Body of pancreas (tissue), 4 donors: ENCODE measurements at regions not wholly inside any gene's neighbourhood (a gene's known extent, or its start where the extent isn't known, plus 50 kb on each side); places are given as distances from the start of the nearest gene placed in this dataset.

Experiments used
- CTCF ChIP-seq, 7 experiments: fragments of 450-650 bp in 4 of 7; fragments of 200-600 bp in 3 of 7; sonication (generic) in 3 of 7; IDR thresholded peaks; one replicate each; pipeline ENCODE4 v1.5.1; 2016 to 2019; ENCODE audit warnings: antibody characterized with exemption in 7 of 7
- POLR2A ChIP-seq, 3 donors: fragments of 450-650 bp; IDR thresholded peaks; one replicate each; pipeline ENCODE4 v1.6.1; 2016; ENCODE audit warnings: antibody characterized with exemption in 3 of 3, mild to moderate bottlenecking in 2 of 3

GRCh38 chr2:153291718-153292117 is 186.8 kb downstream of the RPRM start:
- TF ChIP-seq POLR2A (IDR thresholded peaks at IDR 0.05) (no peak), CTCF (IDR thresholded peaks at IDR 0.05) (no peak)
